HepG2 (cell line): ENCODE measurements at regions not wholly inside any gene's neighbourhood (a gene's known extent, or its start where the extent isn't known, plus 50 kb on each side); places are given as distances from the start of the nearest gene placed in this dataset.

Experiments
- ATAC-seq: fragments of 200-7000 bp; cut with Tn5 transposase; 3 replicates; pipeline ENCODE4 v1.9.1; 2020; ENCODE audit warnings: mild to moderate bottlenecking, moderate library complexity
- BruUV-seq: library from RNA; stranded (reverse); fragments of 400-500 nt; replicated peaks from 2 replicates; lab custom pipeline; 2021; lab: Mats Ljungman, UMichigan
- CTCF ChIA-PET: fragments of 300-600 bp; formaldehyde crosslinking; extraction: SDS; loops from one replicate; lab custom pipeline; 2021; ENCODE audit warnings: low total read pairs, inconsistent platforms, low intra/inter-chr PET ratio; lab: Yijun Ruan, JAX
- POLR2A ChIA-PET: fragments of 350-600 bp; sonication (Branson Sonifier 250); formaldehyde crosslinking; loops from one replicate; lab custom pipeline; 2020; ENCODE audit warnings: antibody characterized with exemption, inconsistent platforms; lab: Yijun Ruan, JAX
- DNase-seq: peaks from one replicate; pipeline ENCODE4 v3.0.0-alpha.2; 2015; ENCODE audit warnings: low spot score
- FAIRE-seq: peaks from 3 replicates; lab custom pipeline; 2011; peaks lifted over from hg19 to GRCh38; lab: Jason Lieb, UNC
- H2AFZ ChIP-seq: one replicate; pipeline ENCODE4 v1.6.1; 2011; ENCODE audit warnings: low read length, inconsistent platforms
- H3K27ac ChIP-seq: fragments of 300-600 bp; 3 replicates; pipeline ENCODE4 v1.8.0; 2011; ENCODE audit warnings: mixed run types, mild to moderate bottlenecking, mixed read lengths, low read length, inconsistent platforms; ENCODE audit not compliant: insufficient read depth; ENCODE audit errors: extremely low read length
- H3K27me3 ChIP-seq, 2 experiments: fragments of 200-600 bp in 1 of 2; 2 replicates in 1 of 2; 3 replicates in 1 of 2; pipeline versions ENCODE4 v1.6.0 to v1.8.0; 2011; ENCODE audit warnings: low read length in 2 of 2, mild to moderate bottlenecking in 2 of 2, moderate library complexity in 2 of 2, inconsistent platforms in 1 of 2; ENCODE audit not compliant: insufficient read depth in 2 of 2, control insufficient read depth in 1 of 2
- H3K36me3 ChIP-seq, 2 experiments: fragments of 200-600 bp in 1 of 2; replicated peaks in 1 of 2; 2 replicates in 1 of 2; 3 replicates in 1 of 2; pipeline versions ENCODE4 v1.5.1 to v1.8.0; 2011; ENCODE audit warnings: low read length in 2 of 2, inconsistent platforms in 1 of 2; ENCODE audit not compliant: insufficient read depth in 2 of 2, control insufficient read depth in 1 of 2
- H3K4me1 ChIP-seq: 2 replicates; pipeline ENCODE4 v1.5.1; 2012; ENCODE audit warnings: low read length, inconsistent platforms; ENCODE audit not compliant: insufficient read depth
- H3K4me2 ChIP-seq: 2 replicates; pipeline ENCODE4 v1.6.0; 2011; ENCODE audit warnings: low read depth, low read length, inconsistent platforms
- H3K4me3 ChIP-seq, 3 experiments: fragments of 200-600 bp in 1 of 3; sonication (generic), shearing (Covaris generic) in 1 of 3; replicated peaks in 1 of 3; 2 replicates each; pipeline ENCODE4 v1.5.1; 2011 to 2016; ENCODE audit warnings: low read length in 3 of 3, inconsistent platforms in 2 of 3, low read depth in 2 of 3, mild to moderate bottlenecking in 2 of 3, control low read depth in 1 of 3, mixed read lengths in 1 of 3; ENCODE audit not compliant: insufficient read depth in 1 of 3
- H3K79me2 ChIP-seq: one replicate; pipeline ENCODE4 v1.6.1; 2011; ENCODE audit warnings: low read length, inconsistent platforms; ENCODE audit not compliant: insufficient read depth
- H3K9ac ChIP-seq: 2 replicates; pipeline ENCODE4 v1.6.0; 2011; ENCODE audit warnings: mild to moderate bottlenecking, low read depth, low read length, inconsistent platforms; ENCODE audit not compliant: insufficient read depth
- H3K9me3 ChIP-seq: 2 replicates; pipeline ENCODE4 v1.5.1; 2012; ENCODE audit warnings: mild to moderate bottlenecking, low read length
- H4K20me1 ChIP-seq: 2 replicates; pipeline ENCODE4 v1.6.0; 2011; ENCODE audit warnings: inconsistent platforms, mild to moderate bottlenecking, low read length, moderate library complexity; ENCODE audit not compliant: insufficient read depth
- CEBPG ChIP-seq: IDR thresholded peaks from 2 replicates; pipeline ENCODE4 v1.6.1; 2016
- FOXC1 ChIP-seq: sonication (generic); formaldehyde crosslinking; IDR thresholded peaks from 2 replicates; pipeline ENCODE4 v1.8.0; 2022; ENCODE audit warnings: mild to moderate bottlenecking, missing genetic modification reagents, borderline replicate concordance
- GMEB2 ChIP-seq: IDR thresholded peaks from 2 replicates; pipeline ENCODE4 v1.6.1; 2016; ENCODE audit warnings: missing biosample characterization, missing genetic modification reagents, low read depth
- IRF2 ChIP-seq: IDR thresholded peaks from 2 replicates; pipeline ENCODE4 v1.6.1; 2018; ENCODE audit warnings: missing genetic modification reagents, missing compliant biosample characterization
- NFRKB ChIP-seq: fragments of 450-650 bp; IDR thresholded peaks from 2 replicates; pipeline ENCODE4 v1.6.1; 2017
- NR0B2 ChIP-seq: sonication (generic); formaldehyde crosslinking; IDR thresholded peaks from 2 replicates; pipeline ENCODE4 v1.4.0; 2020; ENCODE audit warnings: mild to moderate bottlenecking, missing genetic modification reagents
- PHF8 ChIP-seq: sonication (generic); formaldehyde crosslinking; IDR thresholded peaks from 2 replicates; pipeline ENCODE4 v1.5.0; 2020; ENCODE audit warnings: missing genetic modification reagents
- PRDM4 ChIP-seq: sonication (generic); formaldehyde crosslinking; IDR thresholded peaks from 2 replicates; pipeline ENCODE4 v1.9.0; 2021; ENCODE audit warnings: missing genetic modification reagents, borderline replicate concordance
- RAD21 ChIP-seq: fragments of 450-650 bp; formaldehyde crosslinking; IDR thresholded peaks from 2 replicates; pipeline ENCODE4 v1.5.0; 2020; ENCODE audit warnings: mild to moderate bottlenecking
- SMAD3 ChIP-seq: sonication (generic); formaldehyde crosslinking; IDR thresholded peaks from 2 replicates; pipeline ENCODE4 v1.4.0; 2020; ENCODE audit warnings: missing genetic modification reagents
- SRY ChIP-seq: sonication (generic); formaldehyde crosslinking; IDR thresholded peaks from 2 replicates; pipeline ENCODE4 v1.8.0; 2022; ENCODE audit warnings: mild to moderate bottlenecking, missing genetic modification reagents
- TRIM24 ChIP-seq: sonication (generic); formaldehyde crosslinking; IDR thresholded peaks from 2 replicates; pipeline ENCODE4 v1.8.0; 2022; ENCODE audit warnings: mild to moderate bottlenecking, missing genetic modification reagents
- ZKSCAN5 ChIP-seq: sonication (generic); formaldehyde crosslinking; IDR thresholded peaks from 2 replicates; pipeline ENCODE4 v1.5.1; 2020; ENCODE audit warnings: mild to moderate bottlenecking, missing genetic modification reagents
- ZMAT3 ChIP-seq: sonication (generic); formaldehyde crosslinking; conservative IDR thresholded peaks from 2 replicates; pipeline ENCODE4 v1.7.0; 2021; ENCODE audit warnings: missing genetic modification reagents
- ZNF260 ChIP-seq: sonication (generic); formaldehyde crosslinking; IDR thresholded peaks from 2 replicates; pipeline ENCODE4 v1.4.0; 2020; ENCODE audit warnings: missing genetic modification reagents, low read depth, mild to moderate bottlenecking, borderline replicate concordance
- ZNF335 ChIP-seq: sonication (generic); formaldehyde crosslinking; IDR thresholded peaks from 2 replicates; pipeline ENCODE4 v1.4.0; 2020; ENCODE audit warnings: missing genetic modification reagents
- ZNF629 ChIP-seq: sonication (generic); formaldehyde crosslinking; conservative IDR thresholded peaks from 2 replicates; pipeline ENCODE4 v1.5.0; 2020; ENCODE audit warnings: missing genetic modification reagents
- ZNF83 ChIP-seq: sonication (generic); formaldehyde crosslinking; IDR thresholded peaks from 2 replicates; pipeline ENCODE4 v1.4.0; 2020; ENCODE audit warnings: missing genetic modification reagents, mild to moderate bottlenecking, borderline replicate concordance
- WGBS: methylation state at CpG from one replicate; pipeline ENCODE4 v1.1.6; 2017; ENCODE audit warnings: low lambda C conversion rate; 5-methylcytosine and 5-hydroxymethylcytosine counted together
- in situ Hi-C: cut with HindIII; loops from 2 replicates; pipeline ENCODE4 v1.10.0; 2017; ENCODE audit warnings: low pct_unique_long_range_greater_than_20kb; ENCODE audit not compliant: extremely low pct_ligation_motif_present
- intact Hi-C: fragments of 100-400 bp; cut with micrococcal nuclease; formaldehyde crosslinking; loops from one replicate; pipeline ENCODE4 v1.10.0; 2022; ENCODE audit not compliant: unreplicated experiment

DNA sequence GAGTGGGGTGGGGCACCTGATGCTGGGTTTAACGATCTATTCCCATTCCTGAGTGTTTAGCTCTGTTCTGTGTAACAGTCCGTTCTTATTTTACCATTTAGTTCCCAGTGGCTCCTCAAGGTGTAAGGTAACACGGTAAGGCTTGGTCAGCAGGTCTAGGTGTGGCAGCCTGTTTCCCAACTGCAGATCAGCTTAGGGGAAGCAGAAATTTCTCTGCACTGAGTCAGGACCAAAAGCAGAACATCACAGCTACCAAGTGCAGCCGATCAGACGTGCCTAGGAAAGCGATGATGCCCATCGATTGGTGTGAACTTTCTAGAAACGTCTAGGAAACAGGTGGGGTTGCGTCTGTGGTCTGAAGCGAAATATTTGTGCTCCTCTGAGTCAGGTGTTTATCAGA, 240.1 kb downstream of the STIM2 start:
- H3K36me3 ChIP-seq, result no peaks in the 10 kb centered on the region
- H3K4me2 ChIP-seq, result no peak overlapping the region
- no peak overlapping the region for H3K27ac ChIP-seq
- H2AFZ ChIP-seq, result no peak overlapping the region
- POLR2A ChIA-PET, result no interaction called here
- TF ChIP-seq TRIM24 (CRISPR knock-in tag) (no peak), ZNF83 (CRISPR knock-in tag) (no peak), IRF2 (CRISPR knock-in tag) (no peak), ZMAT3 (CRISPR knock-in tag) (no peak)
- BruUV-seq, result no TSS peak
- H3K27me3 ChIP-seq, result peaks cover 2 to 14% of the 10 kb centered on the region in 2 experiments; a peak in 2 of 5 replicates
- CTCF ChIA-PET, result no interaction called here
- DNase-seq, result no peak
- FAIRE-seq, result no peak
- WGBS, result 24% methylated on average over 10 of the region's 10 CpGs
- ATAC-seq, result no peak
- in situ Hi-C loops, result no loop called here
- H3K9ac ChIP-seq, result no peak overlapping the region
- no peaks in the 10 kb centered on the region for H3K9me3 ChIP-seq
- no peaks in the 10 kb centered on the region for H3K4me1 ChIP-seq
- no peaks in the 10 kb centered on the region for H3K79me2 ChIP-seq
- no peaks in the 10 kb centered on the region for H4K20me1 ChIP-seq
- intact Hi-C loops, result no loop called here
- no peak overlapping the region for H3K4me3 ChIP-seq

- no peak overlapping the region for H2AFZ ChIP-seq
- H3K27me3 ChIP-seq, result peaks cover 2 to 14% of the 10 kb centered on the region in 2 experiments; a peak in 2 of 5 replicates
- no peaks in the 10 kb centered on the region for H4K20me1 ChIP-seq
- ChIA-PET POLR2A (no interaction called here), CTCF (no interaction called here)
- TF ChIP-seq PHF8 (no peak), ZNF335 (CRISPR knock-in tag) (no peak), ZNF629 (CRISPR knock-in tag) (no peak), ZNF260 (CRISPR knock-in tag) (no peak), SRY (CRISPR knock-in tag) (no peak), SMAD3 (CRISPR knock-in tag) (no peak), RAD21 (no peak), NFRKB (no peak), ZKSCAN5 (CRISPR knock-in tag) (no peak), NR0B2 (no peak), PRDM4 (no peak), FOXC1 (CRISPR knock-in tag) (no peak), GMEB2 (no peak), CEBPG (no peak)
- no peak for FAIRE-seq
- no peak overlapping the region for H3K4me3 ChIP-seq
- no peaks in the 10 kb centered on the region for H3K4me1 ChIP-seq
- ATAC-seq, result no peak
- H3K27ac ChIP-seq, result no peak overlapping the region
- in situ Hi-C loops, result no loop called here
- no peak overlapping the region for H3K4me2 ChIP-seq
- no peaks in the 10 kb centered on the region for H3K9me3 ChIP-seq
- no peak overlapping the region for H3K9ac ChIP-seq
- H3K36me3 ChIP-seq, result no peaks in the 10 kb centered on the region
- no peak for DNase-seq
- WGBS, result 8% methylated on average over 12 of the region's 12 CpGs
- intact Hi-C loops, result no loop called here
- H3K79me2 ChIP-seq, result no peaks in the 10 kb centered on the region
- BruUV-seq, result no TSS peak
Observed at GRCh38 chr4:27101126-27101525, 240.5 kb downstream of the STIM2 start.
